IPS-15b (cell line): ENCODE measurements at regions not wholly inside any gene's neighbourhood (a gene's known extent, or its start where the extent isn't known, plus 50 kb on each side); places are given as distances from the start of the nearest gene placed in this dataset.

Experiments
- H3K27me3 ChIP-seq: one replicate; pipeline ENCODE4 v1.6.1; 2013; ENCODE audit warnings: low read length; ENCODE audit not compliant: control insufficient read depth, insufficient read depth
- H3K36me3 ChIP-seq: one replicate; pipeline ENCODE4 v1.6.1; 2013; ENCODE audit warnings: low read length; ENCODE audit not compliant: control insufficient read depth, insufficient read depth
- H3K4me1 ChIP-seq: one replicate; pipeline ENCODE4 v1.6.1; 2013; ENCODE audit warnings: mild to moderate bottlenecking, low read length; ENCODE audit not compliant: control insufficient read depth, insufficient read depth
- H3K4me3 ChIP-seq: one replicate; pipeline ENCODE4 v1.5.1; 2013; ENCODE audit warnings: low read depth, low read length
- H3K9ac ChIP-seq: one replicate; pipeline ENCODE4 v1.6.1; 2013; ENCODE audit warnings: low read depth, mild to moderate bottlenecking, low read length
- H3K9me3 ChIP-seq: one replicate; pipeline ENCODE4 v1.6.1; 2013; ENCODE audit warnings: mild to moderate bottlenecking, low read length; ENCODE audit not compliant: control insufficient read depth, insufficient read depth

DNA sequence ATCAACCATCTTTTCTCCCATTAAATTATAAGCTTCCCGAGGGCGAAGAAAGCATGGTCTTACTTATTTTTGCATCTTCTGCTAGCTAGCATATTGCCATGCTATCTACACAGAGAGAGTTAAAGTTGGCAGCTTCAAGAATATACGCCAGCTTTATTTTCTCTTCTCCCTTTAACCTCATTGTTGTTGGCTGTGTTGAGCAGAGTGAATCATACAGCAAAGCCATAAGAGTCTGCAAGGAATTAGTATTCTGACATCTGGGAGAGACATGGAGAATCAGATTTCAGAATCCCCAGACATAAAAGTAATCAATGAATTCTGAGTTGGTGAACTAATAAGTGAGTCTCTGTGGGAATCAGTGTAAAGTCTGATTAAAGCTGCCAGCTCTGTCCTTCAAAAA, 649.6 kb upstream of the PTBP2 start:
- Histone ChIP-seq H3K4me1 (no peaks in the 10 kb centered on the region), H3K36me3 (no peaks in the 10 kb centered on the region), H3K27me3 (no peaks in the 10 kb centered on the region), H3K9me3 (no peaks in the 10 kb centered on the region), H3K4me3 (no peak overlapping the region), H3K9ac (no peak overlapping the region)

DNA sequence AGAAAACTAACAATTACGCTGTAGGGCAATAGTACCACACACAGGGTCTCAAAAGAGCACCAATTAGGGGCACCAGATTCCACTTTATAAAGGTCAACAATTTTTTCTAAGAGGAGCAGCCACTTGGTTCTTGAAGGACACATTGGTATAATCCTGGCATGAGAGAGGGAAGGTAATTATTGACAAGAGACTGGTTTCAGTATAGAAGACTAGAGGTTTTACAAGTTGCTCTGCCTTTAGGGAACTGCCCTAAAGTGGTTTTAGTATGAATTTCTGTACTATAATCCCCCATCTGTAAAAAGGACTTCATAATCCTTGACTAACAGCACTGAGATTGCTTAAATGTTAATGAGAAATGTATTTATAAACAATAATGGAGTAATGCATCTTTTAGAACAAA, 648.5 kb upstream of the PTBP2 start:
- H3K4me1 ChIP-seq, result no peaks in the 10 kb centered on the region
- no peaks in the 10 kb centered on the region for H3K9me3 ChIP-seq
- H3K9ac ChIP-seq, result no peak overlapping the region
- no peaks in the 10 kb centered on the region for H3K27me3 ChIP-seq
- H3K36me3 ChIP-seq, result no peaks in the 10 kb centered on the region
- no peak overlapping the region for H3K4me3 ChIP-seq

DNA sequence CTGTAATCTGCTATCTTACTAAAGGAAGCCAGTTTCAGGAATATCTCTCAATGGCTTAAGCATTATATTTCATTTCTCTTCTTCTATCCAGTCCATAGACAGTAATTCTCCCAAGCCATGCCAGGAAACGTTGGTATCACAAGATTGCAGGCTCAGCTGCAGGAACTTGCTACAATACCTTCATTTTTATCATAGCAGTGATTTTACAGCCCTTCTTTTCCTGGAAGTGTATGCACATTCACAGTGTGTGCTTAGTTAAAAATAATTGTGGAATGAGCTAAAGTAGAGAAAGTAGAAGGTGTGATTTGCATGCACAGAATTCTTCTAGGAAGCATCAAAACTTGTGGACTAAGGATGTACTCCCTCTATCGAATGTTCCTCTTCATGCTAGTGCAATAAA, 647.2 kb upstream of the PTBP2 start:
- no peaks in the 10 kb centered on the region for H3K36me3 ChIP-seq
- no peak overlapping the region for H3K9ac ChIP-seq
- no peaks in the 10 kb centered on the region for H3K4me1 ChIP-seq
- no peak overlapping the region for H3K4me3 ChIP-seq
- H3K27me3 ChIP-seq, result no peaks in the 10 kb centered on the region
- H3K9me3 ChIP-seq, result no peaks in the 10 kb centered on the region

DNA sequence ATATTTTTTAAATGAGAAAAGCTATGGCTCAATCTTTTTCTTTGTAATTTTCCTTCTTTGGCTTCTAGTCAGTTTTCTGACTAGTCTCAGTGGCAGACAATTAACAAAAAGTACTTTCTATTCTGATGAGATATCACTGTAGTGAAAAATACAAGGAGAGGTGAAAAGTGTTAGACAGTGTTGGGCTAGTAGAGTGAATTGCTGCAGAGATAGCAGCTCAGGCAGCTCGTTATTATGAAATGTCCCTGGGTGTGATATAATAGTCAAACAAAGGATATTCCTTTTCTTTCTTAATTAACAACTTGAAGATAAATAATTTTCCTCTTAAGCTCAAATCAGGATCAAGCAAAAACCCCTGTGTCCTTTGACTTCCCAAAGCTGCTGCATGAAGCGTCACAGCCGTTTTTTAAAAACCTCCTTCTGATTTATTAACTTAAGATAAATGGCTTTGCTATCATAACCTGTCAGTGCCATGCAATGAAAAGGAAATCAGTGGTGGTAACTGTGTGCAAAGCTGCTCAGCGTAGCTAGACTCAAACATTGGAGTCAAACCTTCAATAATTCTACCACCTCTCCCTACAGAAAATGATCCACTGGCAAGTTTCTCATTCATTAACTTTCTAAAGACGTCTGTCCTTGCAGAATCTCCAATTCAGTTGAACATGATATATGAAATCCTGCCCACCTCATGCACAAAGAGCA, 646.6 kb upstream of the PTBP2 start:
- Histone ChIP-seq H3K36me3 (no peaks in the 10 kb centered on the region), H3K4me1 (no peaks in the 10 kb centered on the region), H3K27me3 (no peaks in the 10 kb centered on the region), H3K4me3 (no peak overlapping the region), H3K9ac (no peak overlapping the region), H3K9me3 (no peaks in the 10 kb centered on the region)

DNA sequence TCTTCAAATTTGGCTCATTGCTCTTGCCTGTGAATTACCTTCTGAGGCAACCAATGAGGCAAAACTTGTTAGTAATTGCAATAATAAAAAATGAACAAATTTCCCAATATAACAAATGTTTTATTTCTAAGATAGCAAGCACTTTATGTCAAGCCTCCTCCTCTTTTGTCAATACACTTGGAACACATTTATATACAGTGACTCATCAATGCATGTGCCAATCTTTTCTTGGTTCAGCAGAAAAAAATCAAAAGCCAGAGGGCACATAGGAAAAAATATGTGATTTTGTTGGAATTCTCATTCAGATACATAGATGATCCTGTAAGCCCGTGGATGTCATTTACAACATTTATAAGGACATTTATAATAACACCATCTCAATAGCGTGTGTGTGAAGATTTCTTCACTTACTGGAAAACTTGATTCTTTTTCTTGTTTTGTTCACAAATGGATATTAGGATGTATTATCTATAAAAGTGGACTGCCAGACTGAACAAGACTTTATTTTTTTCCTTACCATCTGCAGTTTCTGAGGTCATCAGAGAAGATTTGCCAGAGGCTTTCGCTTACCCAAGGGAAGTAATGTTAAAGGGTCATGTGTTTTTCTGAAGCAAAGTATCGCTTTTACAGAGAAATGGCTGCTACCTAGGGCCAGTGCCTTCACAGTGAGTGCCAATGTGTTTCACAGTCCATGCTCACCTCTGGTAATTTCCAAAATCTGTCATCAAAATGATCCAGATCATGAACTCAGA, 645.7 kb upstream of the PTBP2 start:
- no peaks in the 10 kb centered on the region for H3K27me3 ChIP-seq
- no peak overlapping the region for H3K4me3 ChIP-seq
- H3K9ac ChIP-seq, result no peak overlapping the region
- H3K4me1 ChIP-seq, result no peaks in the 10 kb centered on the region
- no peaks in the 10 kb centered on the region for H3K36me3 ChIP-seq
- H3K9me3 ChIP-seq, result no peaks in the 10 kb centered on the region

DNA sequence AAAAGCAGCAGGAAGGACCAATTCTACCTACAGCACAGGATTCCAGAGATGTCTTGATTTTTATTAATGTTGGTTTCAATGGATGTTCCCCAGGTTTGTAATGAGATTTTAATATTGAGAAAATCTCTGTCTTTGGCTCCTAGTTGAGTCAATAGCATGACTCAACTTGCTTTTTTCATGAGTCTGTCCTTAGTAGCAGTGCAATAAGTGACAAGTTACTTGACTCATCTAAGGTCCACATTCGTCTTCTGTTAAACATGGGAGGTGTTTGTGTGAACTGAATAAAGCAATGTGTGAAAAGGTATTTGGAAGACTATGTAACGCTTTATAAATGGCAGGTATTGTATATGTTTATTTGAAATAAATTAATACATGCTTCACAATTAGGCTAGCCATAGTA, 645.0 kb upstream of the PTBP2 start:
- Histone ChIP-seq H3K4me3 (no peak overlapping the region), H3K27me3 (no peaks in the 10 kb centered on the region), H3K36me3 (no peaks in the 10 kb centered on the region), H3K4me1 (no peaks in the 10 kb centered on the region), H3K9me3 (no peaks in the 10 kb centered on the region), H3K9ac (no peak overlapping the region)

DNA sequence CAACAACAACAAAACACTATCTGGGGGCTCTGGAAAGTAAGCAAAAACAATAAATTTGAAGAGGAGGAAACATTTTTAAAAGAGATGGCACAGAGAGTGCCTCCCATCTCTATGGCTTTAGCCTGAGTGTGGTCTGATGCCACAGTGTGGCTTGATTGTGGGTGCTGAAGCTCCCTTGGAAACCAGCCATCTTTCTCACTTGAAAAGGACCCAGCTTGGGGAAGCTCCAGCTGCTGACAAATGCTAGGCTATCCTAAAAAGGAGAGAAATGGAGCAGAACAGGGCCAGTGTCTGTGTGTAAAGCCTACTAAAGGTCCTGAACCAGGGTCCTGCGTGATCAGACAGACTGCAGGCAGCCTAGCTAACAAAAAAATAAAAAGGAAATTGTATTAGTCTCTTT, 642.0 kb upstream of the PTBP2 start:
- Histone ChIP-seq H3K9ac (no peak overlapping the region), H3K27me3 (no peaks in the 10 kb centered on the region), H3K4me3 (no peak overlapping the region), H3K9me3 (no peaks in the 10 kb centered on the region), H3K36me3 (no peaks in the 10 kb centered on the region), H3K4me1 (no peaks in the 10 kb centered on the region)

DNA sequence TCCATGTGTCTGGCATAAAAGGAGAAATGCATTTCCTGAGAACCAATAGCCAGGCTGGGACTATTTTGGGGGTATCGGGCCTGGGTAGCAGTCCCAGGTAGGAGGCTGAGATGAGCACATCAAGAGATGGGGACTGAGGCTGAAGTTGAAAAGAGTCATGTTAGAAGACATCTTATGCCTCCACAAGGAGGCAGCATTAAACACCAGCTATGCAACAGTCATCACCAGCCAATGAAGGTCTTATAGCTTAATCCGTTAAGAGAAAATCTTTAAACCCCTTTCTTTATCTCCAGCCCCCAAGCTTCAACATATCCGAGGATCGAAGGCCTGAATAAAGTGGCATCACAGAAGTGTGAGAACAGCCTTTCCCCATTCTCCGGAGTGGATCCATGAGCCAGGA, 640.7 kb upstream of the PTBP2 start:
- Histone ChIP-seq H3K9me3 (no peaks in the 10 kb centered on the region), H3K27me3 (no peaks in the 10 kb centered on the region), H3K4me3 (no peak overlapping the region), H3K4me1 (no peaks in the 10 kb centered on the region), H3K9ac (no peak overlapping the region), H3K36me3 (no peaks in the 10 kb centered on the region)

DNA sequence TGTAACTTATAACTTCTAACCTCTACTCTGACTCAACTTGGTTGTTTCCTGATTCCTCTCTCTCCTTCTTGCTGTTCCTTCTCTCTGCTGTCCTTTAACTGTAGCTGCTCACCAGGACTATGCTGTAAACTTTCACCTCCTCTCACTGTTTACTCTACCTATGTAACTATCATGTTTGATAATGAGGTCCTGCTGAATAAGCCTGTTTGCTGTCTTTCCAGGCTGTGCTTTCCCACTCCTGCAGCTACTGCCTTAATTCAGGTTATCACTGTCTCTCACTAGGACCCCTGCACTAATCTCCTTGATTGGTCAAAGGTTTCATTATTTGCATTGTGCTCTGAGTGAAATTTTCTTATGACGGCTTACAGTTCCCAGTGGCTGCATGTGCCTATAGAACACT, 633.9 kb upstream of the PTBP2 start:
- Histone ChIP-seq H3K9me3 (no peaks in the 10 kb centered on the region), H3K4me1 (peaks cover 6% of the 10 kb centered on the region), H3K9ac (no peak overlapping the region), H3K4me3 (no peak overlapping the region), H3K27me3 (no peaks in the 10 kb centered on the region), H3K36me3 (no peaks in the 10 kb centered on the region)

DNA sequence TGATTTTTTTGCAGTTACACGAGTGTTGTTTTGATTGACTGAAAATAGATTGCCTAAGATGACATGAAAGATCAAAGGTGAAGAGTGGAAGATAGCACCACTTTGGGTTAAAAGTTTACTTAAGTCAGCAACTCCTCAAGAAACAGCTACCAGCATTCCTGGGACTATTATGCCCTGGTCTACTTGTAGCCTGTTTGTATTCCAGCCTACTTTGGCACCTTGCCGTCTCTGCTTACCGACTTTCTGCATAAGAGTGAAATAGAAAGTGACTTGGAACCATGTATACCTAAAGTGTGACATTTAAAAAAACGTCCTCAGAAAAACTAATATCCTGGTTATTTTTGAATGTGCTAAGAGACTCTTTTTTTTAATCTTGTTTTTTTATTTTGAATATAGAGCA, 631.5 kb upstream of the PTBP2 start:
- Histone ChIP-seq H3K27me3 (no peaks in the 10 kb centered on the region), H3K4me1 (peaks cover 6% of the 10 kb centered on the region), H3K9ac (no peak overlapping the region), H3K36me3 (no peaks in the 10 kb centered on the region), H3K4me3 (no peak overlapping the region), H3K9me3 (no peaks in the 10 kb centered on the region)

DNA sequence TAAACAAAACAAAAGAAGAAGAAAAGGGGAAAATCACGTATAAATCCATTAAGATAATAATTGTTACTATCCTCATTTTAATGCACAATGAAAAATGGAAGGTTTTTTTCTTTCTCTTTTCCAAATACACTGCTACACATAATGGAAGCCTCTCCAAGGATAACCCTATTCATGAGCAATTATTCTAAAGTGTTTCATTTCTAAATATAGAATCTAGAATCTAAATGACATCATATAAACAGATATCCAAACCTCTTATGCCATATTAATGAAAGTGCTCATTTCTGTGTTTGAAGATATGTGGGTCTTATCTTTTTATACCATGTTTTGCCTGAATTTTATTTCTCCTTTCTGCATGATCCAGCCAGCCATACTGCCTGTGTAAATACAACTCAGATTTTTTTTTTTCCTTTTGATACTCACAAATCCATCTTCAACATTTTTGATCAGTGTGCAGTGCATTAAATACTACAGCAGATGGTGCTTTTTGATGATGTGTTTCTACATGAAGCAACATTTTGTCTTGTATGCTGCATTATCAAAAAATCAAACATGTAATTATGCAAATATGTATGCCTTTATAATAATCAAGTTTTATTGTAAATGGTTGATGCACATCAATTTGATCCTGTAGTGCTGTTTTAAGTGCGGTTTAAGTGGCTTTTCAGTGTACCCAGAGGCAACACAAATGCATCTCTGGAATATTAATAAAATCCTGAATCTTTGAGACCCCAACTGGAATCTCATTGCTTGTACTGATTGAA, 625.6 kb upstream of the PTBP2 start:
- Histone ChIP-seq H3K36me3 (no peaks in the 10 kb centered on the region), H3K9me3 (no peaks in the 10 kb centered on the region), H3K9ac (no peak overlapping the region), H3K4me1 (no peaks in the 10 kb centered on the region), H3K27me3 (no peaks in the 10 kb centered on the region), H3K4me3 (no peak overlapping the region)
